ENCODE measurements at regions not wholly inside any gene's neighbourhood (a gene's known extent, or its start where the extent isn't known, plus 50 kb on each side); places are given as distances from the start of the nearest gene placed in this dataset.
"Not testable (repeated sequence)": the region's sequence is repeated elsewhere in the genome, so short reads cannot be mapped to it uniquely, and the experiment has no call there.

- TF ChIP-seq, protein P1, sequence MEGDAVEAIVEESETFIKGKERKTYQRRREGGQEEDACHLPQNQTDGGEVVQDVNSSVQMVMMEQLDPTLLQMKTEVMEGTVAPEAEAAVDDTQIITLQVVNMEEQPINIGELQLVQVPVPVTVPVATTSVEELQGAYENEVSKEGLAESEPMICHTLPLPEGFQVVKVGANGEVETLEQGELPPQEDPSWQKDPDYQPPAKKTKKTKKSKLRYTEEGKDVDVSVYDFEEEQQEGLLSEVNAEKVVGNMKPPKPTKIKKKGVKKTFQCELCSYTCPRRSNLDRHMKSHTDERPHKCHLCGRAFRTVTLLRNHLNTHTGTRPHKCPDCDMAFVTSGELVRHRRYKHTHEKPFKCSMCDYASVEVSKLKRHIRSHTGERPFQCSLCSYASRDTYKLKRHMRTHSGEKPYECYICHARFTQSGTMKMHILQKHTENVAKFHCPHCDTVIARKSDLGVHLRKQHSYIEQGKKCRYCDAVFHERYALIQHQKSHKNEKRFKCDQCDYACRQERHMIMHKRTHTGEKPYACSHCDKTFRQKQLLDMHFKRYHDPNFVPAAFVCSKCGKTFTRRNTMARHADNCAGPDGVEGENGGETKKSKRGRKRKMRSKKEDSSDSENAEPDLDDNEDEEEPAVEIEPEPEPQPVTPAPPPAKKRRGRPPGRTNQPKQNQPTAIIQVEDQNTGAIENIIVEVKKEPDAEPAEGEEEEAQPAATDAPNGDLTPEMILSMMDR (IDR thresholded peaks at IDR 0.05 in 2 of 3, conservative IDR thresholded peaks at IDR 0.05 in 1 of 3; ENCODE audit: borderline replicate concordance in 1 of 3, insufficient read depth in 1 of 3, low read depth in 2 of 3, low read length in 2 of 3) = not testable (repeated sequence)
- TF ChIP-seq, protein P2, sequence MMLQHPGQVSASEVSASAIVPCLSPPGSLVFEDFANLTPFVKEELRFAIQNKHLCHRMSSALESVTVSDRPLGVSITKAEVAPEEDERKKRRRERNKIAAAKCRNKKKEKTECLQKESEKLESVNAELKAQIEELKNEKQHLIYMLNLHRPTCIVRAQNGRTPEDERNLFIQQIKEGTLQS (IDR thresholded peaks at IDR 0.05) = not testable (repeated sequence)
- TF ChIP-seq POLR2AphosphoS5 (IDR thresholded peaks at IDR 0.05; ENCODE audit: low read depth, low read length); YY1 (IDR thresholded peaks at IDR 0.05; ENCODE audit: extremely low read depth, insufficient replicate concordance, low read depth, low read length): not testable (repeated sequence)
Observed at GRCh38 chr9:18066608-18067007, 407.3 kb upstream of the ADAMTSL1 start.
